ENCODE measurements at regions not wholly inside any gene's neighbourhood (a gene's known extent, or its start where the extent isn't known, plus 50 kb on each side); places are given as distances from the start of the nearest gene placed in this dataset.
"Not testable (repeated sequence)": the region's sequence is repeated elsewhere in the genome, so short reads cannot be mapped to it uniquely, and the experiment has no call there.

GRCh38 chr10:59033622-59034021, 142.8 kb upstream of the PHYHIPL start:
- TF ChIP-seq BHLHE40 (IDR thresholded peaks at IDR 0.05; ENCODE audit: borderline replicate concordance): no peak
- TF ChIP-seq ELF4 (IDR thresholded peaks at IDR 0.05): no peak
- TF ChIP-seq HDGF (IDR thresholded peaks at IDR 0.05; ENCODE audit: borderline replicate concordance): no peak
- TF ChIP-seq SP1 (IDR thresholded peaks at IDR 0.05): no peak
- TF ChIP-seq LEF1 (IDR thresholded peaks at IDR 0.05; ENCODE audit: borderline replicate concordance): no peak
- no peak for TF ChIP-seq FOXK2 (IDR thresholded peaks at IDR 0.05)
- no peak for TF ChIP-seq FOXM1 (IDR thresholded peaks at IDR 0.05; ENCODE audit: borderline replicate concordance)
- ChIA-PET POLR2A (no interaction called here), CTCF (no interaction called here)
- no peak for DNase-seq (ENCODE audit: extremely low spot score)

- ChIA-PET CTCF (no interaction called here), POLR2A (no interaction called here)
- no peak for DNase-seq (ENCODE audit: extremely low spot score)
- TF ChIP-seq BHLHE40 (IDR thresholded peaks at IDR 0.05; ENCODE audit: borderline replicate concordance) (no peak), ZNF384 (IDR thresholded peaks at IDR 0.05) (no peak), ARNT (IDR thresholded peaks at IDR 0.05) (no peak), L3MBTL2 (conservative IDR thresholded peaks at IDR 0.05) (no peak), FOXK2 (IDR thresholded peaks at IDR 0.05) (no peak), CTBP1 (IDR thresholded peaks at IDR 0.05; ENCODE audit: borderline replicate concordance) (no peak), LEF1 (IDR thresholded peaks at IDR 0.05; ENCODE audit: borderline replicate concordance) (no peak), SUZ12 (IDR thresholded peaks at IDR 0.05) (no peak), TARDBP (IDR thresholded peaks at IDR 0.05) (no peak), NFRKB (IDR thresholded peaks at IDR 0.05) (no peak), FOXM1 (IDR thresholded peaks at IDR 0.05; ENCODE audit: borderline replicate concordance) (no peak), SP1 (IDR thresholded peaks at IDR 0.05) (no peak), ELF4 (IDR thresholded peaks at IDR 0.05) (no peak), PKNOX1 (IDR thresholded peaks at IDR 0.05) (no peak), HDGF (IDR thresholded peaks at IDR 0.05; ENCODE audit: borderline replicate concordance) (no peak), FOXA1 (IDR thresholded peaks at IDR 0.05) (no peak)
These were observed 140.0 kb upstream of the PHYHIPL start for GRCh38 chr10:59036311-59037017.

- ChIA-PET POLR2A (no interaction called here), CTCF (no interaction called here)
- TF ChIP-seq FOXM1 (IDR thresholded peaks at IDR 0.05; ENCODE audit: borderline replicate concordance) (no peak), BHLHE40 (IDR thresholded peaks at IDR 0.05; ENCODE audit: borderline replicate concordance) (no peak), FOXK2 (IDR thresholded peaks at IDR 0.05) (no peak), NFRKB (IDR thresholded peaks at IDR 0.05) (no peak), ELF4 (IDR thresholded peaks at IDR 0.05) (no peak), ARNT (IDR thresholded peaks at IDR 0.05) (no peak), L3MBTL2 (conservative IDR thresholded peaks at IDR 0.05) (no peak), SP1 (IDR thresholded peaks at IDR 0.05) (no peak), LEF1 (IDR thresholded peaks at IDR 0.05; ENCODE audit: borderline replicate concordance) (no peak), TARDBP (IDR thresholded peaks at IDR 0.05) (no peak), FOXA1 (IDR thresholded peaks at IDR 0.05) (no peak), ZNF384 (IDR thresholded peaks at IDR 0.05) (no peak), CTBP1 (IDR thresholded peaks at IDR 0.05; ENCODE audit: borderline replicate concordance) (no peak), HDGF (IDR thresholded peaks at IDR 0.05; ENCODE audit: borderline replicate concordance) (no peak), PKNOX1 (IDR thresholded peaks at IDR 0.05) (no peak), SUZ12 (IDR thresholded peaks at IDR 0.05) (no peak)
- DNase-seq (ENCODE audit: extremely low spot score): no peak
These were observed 139.4 kb upstream of the PHYHIPL start for GRCh38 chr10:59037018-59037389.

- no peak for DNase-seq (ENCODE audit: extremely low spot score)
- POLR2A ChIA-PET: no interaction called here
- CTCF ChIA-PET: no interaction called here
- no peak for TF ChIP-seq FOXK2 (IDR thresholded peaks at IDR 0.05)
- no peak for TF ChIP-seq FOXM1 (IDR thresholded peaks at IDR 0.05; ENCODE audit: borderline replicate concordance)
- TF ChIP-seq NFRKB (IDR thresholded peaks at IDR 0.05): no peak
- no peak for TF ChIP-seq LEF1 (IDR thresholded peaks at IDR 0.05; ENCODE audit: borderline replicate concordance)
- TF ChIP-seq HDGF (IDR thresholded peaks at IDR 0.05; ENCODE audit: borderline replicate concordance): no peak
- no peak for TF ChIP-seq BHLHE40 (IDR thresholded peaks at IDR 0.05; ENCODE audit: borderline replicate concordance)
- TF ChIP-seq ARNT (IDR thresholded peaks at IDR 0.05): no peak
- TF ChIP-seq SP1 (IDR thresholded peaks at IDR 0.05): no peak
- TF ChIP-seq TARDBP (IDR thresholded peaks at IDR 0.05): no peak
These were observed 138.9 kb upstream of the PHYHIPL start for GRCh38 chr10:59037506-59037905.

- POLR2A ChIA-PET; DNase-seq (ENCODE audit: extremely low spot score); CTCF ChIA-PET: not testable (repeated sequence)
These were observed 133.1 kb upstream of the PHYHIPL start for GRCh38 chr10:59043358-59043757.

GRCh38 chr10:59047180-59047579, 129.3 kb upstream of the PHYHIPL start:
- TF ChIP-seq FOXM1 (IDR thresholded peaks at IDR 0.05; ENCODE audit: borderline replicate concordance) (no peak), SP1 (IDR thresholded peaks at IDR 0.05) (no peak), ARNT (IDR thresholded peaks at IDR 0.05) (no peak), PKNOX1 (IDR thresholded peaks at IDR 0.05) (no peak), BHLHE40 (IDR thresholded peaks at IDR 0.05; ENCODE audit: borderline replicate concordance) (no peak), TARDBP (IDR thresholded peaks at IDR 0.05) (no peak), SUZ12 (IDR thresholded peaks at IDR 0.05) (no peak), LEF1 (IDR thresholded peaks at IDR 0.05; ENCODE audit: borderline replicate concordance) (no peak), NFRKB (IDR thresholded peaks at IDR 0.05) (no peak), HDGF (IDR thresholded peaks at IDR 0.05; ENCODE audit: borderline replicate concordance) (no peak), L3MBTL2 (conservative IDR thresholded peaks at IDR 0.05) (no peak)
- DNase-seq (ENCODE audit: extremely low spot score): no peak
- ChIA-PET POLR2A (no interaction called here), CTCF (no interaction called here)
